Coronary artery (tissue), 2 donors: ENCODE measurements at regions not wholly inside any gene's neighbourhood (a gene's known extent, or its start where the extent isn't known, plus 50 kb on each side); places are given as distances from the start of the nearest gene placed in this dataset.

Experiments
- DNase-seq: peaks from one replicate; pipeline ENCODE4 v3.0.0-alpha.2; 2017; ENCODE audit warnings: low spot score
- H3K27ac ChIP-seq, 2 donors: fragments of 200-600 bp; sonication (generic); one replicate each; pipeline ENCODE4 v1.5.1; 2016 to 2019
- H3K4me3 ChIP-seq: fragments of 200-600 bp; sonication (generic); 2 replicates; pipeline ENCODE4 v1.5.1; 2016; ENCODE audit warnings: mild to moderate bottlenecking, moderate library complexity
- TF ChIP-seq, protein P1 (sequence below): fragments of 200-600 bp; sonication (generic); IDR thresholded peaks from one replicate; pipeline ENCODE4 v1.5.1; 2019; ENCODE audit warnings: antibody characterized with exemption

DNA sequence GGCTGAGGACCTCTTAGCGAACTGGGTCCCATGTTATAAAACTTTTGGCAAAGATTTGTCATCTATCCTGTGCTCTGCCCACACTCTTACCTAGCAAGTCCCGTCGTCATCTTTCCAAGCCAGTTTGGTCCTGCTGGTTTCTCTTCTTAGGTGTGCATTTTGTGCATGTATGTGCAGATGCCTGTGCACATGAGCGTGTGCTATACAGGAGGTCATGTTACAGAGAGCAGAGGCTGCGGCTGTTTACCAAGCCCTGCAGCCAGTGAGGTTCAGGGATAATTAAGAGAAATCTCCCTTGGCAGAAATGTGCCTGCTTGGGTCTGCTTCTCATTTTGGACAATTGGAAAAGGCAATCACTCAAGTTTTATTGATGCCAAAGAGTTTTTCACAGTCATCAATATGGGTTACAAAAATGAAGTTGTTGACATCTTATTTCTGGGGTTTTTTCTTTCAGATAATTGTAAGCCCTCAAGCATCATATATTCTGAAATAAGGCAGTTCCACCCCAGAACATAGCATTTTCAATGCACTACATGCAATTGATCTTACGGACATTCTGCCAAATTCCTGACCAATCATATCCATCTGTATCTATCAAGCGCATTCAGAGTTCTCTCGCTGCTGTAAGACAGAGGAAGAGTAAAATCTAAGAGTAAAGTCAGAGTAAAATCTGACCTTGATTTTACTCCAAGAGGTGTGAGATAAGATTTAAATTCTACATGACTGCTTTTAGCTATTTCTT lies 361.4 kb upstream of the ZNF32 start:
- H3K27ac ChIP-seq = no peak overlapping the region
- no peak for DNase-seq
- TF ChIP-seq, protein P1, sequence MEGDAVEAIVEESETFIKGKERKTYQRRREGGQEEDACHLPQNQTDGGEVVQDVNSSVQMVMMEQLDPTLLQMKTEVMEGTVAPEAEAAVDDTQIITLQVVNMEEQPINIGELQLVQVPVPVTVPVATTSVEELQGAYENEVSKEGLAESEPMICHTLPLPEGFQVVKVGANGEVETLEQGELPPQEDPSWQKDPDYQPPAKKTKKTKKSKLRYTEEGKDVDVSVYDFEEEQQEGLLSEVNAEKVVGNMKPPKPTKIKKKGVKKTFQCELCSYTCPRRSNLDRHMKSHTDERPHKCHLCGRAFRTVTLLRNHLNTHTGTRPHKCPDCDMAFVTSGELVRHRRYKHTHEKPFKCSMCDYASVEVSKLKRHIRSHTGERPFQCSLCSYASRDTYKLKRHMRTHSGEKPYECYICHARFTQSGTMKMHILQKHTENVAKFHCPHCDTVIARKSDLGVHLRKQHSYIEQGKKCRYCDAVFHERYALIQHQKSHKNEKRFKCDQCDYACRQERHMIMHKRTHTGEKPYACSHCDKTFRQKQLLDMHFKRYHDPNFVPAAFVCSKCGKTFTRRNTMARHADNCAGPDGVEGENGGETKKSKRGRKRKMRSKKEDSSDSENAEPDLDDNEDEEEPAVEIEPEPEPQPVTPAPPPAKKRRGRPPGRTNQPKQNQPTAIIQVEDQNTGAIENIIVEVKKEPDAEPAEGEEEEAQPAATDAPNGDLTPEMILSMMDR = no peak
- H3K4me3 ChIP-seq = no peak overlapping the region

DNA sequence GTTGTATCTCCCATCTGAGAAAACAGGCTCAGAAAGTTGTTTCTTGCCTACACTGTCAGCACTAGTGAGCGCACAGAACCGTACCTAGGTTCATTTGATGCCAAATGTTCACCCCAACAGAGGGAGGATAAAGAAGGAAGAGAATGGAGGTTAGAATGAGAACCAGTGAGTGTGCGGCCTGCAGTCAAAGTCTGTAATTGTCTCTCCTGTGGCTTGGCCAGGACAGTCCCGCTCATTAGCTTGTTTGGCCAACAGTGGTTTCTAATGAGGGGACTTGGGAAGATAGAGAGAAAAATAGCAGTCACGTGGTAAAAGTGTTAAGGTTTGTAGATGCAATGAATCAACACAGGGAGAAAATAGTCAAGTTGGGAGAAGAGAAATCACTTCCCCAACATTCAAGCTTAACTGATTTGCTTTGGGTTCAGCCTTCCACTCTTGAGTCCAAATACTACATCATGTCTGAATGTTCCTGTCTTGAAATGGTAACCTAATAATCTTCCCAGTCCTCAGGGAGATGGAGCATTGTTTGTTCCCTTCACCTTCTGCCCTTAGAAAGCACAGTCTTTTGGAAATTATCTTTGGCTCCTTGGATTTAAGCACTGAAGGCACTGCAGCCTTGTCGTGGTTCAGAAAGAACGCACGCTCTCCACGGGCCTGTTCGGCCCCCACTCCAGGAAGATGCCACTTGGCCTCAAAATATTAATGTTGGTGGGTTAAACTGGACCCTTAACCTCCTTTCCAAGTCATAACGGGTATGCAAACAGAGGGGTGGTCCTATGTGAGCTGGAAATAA lies 360.4 kb upstream of the ZNF32 start:
- Histone ChIP-seq H3K27ac (peak overlapping the region; percentile 46 to 53), H3K4me3 (no peak overlapping the region)
- TF ChIP-seq, protein P1 = no peak
- DNase-seq = no peak

- DNase-seq = no peak
- peak overlapping the region; percentile 46 to 53 for H3K27ac ChIP-seq
- no peak overlapping the region for H3K4me3 ChIP-seq
- TF ChIP-seq, protein P1 = no peak
Measured at GRCh38 chr10:44008270-44008916, 359.7 kb upstream of the ZNF32 start.

- H3K4me3 ChIP-seq = no peak overlapping the region
- DNase-seq = no peak
- TF ChIP-seq, protein P1 = no peak
Measured at GRCh38 chr10:44006771-44007170, 358.1 kb upstream of the ZNF32 start.

DNA sequence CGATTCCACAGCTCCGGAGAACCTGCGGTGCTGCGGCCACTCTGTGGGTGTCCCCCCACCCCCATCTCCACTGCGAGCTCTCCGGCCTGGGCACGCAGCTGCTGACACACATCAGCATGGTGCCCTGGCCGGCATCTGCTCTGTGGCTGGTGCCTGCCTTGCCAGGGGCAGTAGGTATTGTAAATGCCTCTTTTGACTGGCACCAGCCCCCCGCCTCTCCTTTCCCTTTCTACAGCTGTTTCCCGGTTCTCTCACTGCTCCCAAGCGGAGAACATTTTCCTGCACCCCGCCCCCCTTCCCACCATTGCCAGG lies 357.1 kb upstream of the ZNF32 start:
- Histone ChIP-seq H3K4me3 (no peak overlapping the region), H3K27ac (no peak overlapping the region)
- DNase-seq = no peak
- TF ChIP-seq, protein P1 = no peak

More at GRCh38 chr10:44006771-44007170, 358.1 kb upstream of the ZNF32 start:
- no peak overlapping the region for H3K27ac ChIP-seq

DNA sequence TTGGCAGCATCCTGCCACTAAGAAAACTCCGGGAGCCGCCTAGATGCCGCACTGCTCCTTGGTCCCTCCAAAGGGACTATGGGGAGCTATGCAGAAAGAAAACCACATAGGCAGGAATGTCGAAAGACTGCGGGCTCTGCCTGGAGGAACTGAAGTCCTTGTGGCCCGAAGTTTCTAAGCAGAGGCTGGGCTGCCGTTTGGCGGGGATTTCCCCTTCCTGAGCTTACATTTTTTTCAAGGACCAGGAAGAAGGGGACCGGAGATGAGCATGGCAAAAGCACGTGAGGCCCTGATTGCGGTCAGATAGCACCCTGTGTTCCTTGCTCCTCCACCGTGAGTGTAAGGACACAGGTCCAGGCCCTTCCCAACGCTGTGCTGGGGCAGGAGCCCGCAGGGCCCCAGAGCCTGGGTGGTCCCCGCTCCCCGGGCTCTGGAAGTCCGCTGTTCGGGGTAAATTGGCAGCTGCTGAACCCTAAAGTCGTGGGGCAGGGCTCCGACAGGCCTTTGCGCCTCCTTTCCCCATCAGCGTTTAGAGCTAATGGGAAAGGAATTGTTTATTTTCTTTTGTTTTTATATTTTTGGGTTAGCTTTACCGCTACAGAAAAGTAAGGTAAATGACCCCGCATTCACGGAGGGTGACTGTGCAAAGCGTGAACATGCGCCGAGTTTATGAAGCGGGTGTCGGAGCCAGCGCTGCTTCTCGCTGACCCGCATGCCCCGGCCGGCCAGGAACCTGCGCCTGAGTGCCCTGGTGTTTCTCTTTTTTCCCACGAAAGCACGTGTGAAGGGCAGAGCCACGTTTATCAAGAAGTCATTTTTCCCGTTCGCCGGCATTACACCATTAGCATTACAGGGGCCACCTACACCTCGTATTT lies 356.5 kb upstream of the ZNF32 start:
- Histone ChIP-seq H3K27ac (no peak overlapping the region), H3K4me3 (no peak overlapping the region)
- DNase-seq = no peak
- TF ChIP-seq, protein P1 = no peak
